ENCODE measurements at regions not wholly inside any gene's neighbourhood (a gene's known extent, or its start where the extent isn't known, plus 50 kb on each side); places are given as distances from the start of the nearest gene placed in this dataset.

DNA sequence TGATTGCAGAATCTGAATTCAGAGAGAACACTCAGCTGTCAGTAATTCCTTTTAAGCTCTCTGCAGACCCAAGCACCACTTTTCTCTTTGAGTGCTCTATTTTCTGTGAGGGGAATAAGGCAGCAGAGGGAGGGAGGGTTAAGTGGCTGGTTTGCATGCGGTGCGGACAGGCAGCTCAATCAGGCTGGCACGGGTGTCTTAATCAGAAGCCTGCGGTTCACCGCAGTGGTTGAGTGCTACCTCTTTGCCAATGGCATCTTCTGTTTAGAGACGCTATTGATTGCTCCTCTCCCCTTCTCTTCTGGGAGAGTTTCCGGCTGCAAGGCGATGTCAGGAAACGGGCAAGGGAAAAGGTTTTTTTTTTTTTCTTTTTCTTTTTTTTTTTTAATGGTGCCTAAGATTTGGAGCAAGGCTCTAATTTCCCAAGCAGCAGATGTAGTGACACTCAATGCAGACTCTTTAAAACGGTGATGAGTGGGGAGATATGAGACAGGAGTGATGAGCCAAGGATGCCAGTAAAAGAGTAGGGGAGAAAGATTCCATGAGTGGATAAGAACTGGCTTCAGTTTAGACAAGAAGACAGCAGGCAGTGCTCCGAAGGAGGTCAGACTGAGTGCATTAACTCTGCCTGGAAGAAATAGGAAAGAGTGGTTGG lies 533.7 kb upstream of the SEL1L start:
- DNase-seq: no peak

DNA sequence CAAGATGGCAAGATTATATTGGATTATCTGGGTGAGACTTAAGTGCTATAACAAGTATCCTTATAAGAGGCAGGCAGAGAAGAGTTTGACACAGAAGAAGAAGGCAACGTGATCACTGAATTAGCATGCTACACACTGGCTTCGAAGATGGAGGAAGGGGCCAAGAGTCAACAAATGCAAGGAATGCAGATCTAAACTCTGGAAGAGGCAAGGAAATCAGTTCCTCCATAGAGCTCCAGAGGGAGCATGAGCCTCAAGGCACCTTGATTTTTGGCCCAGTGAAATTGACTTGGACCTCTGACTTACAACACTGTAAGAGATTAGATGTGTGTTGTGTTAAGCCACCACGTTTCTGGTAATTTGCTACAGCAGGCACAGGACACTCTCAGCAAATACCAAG lies 536.4 kb upstream of the SEL1L start:
- DNase-seq: no peak

DNA sequence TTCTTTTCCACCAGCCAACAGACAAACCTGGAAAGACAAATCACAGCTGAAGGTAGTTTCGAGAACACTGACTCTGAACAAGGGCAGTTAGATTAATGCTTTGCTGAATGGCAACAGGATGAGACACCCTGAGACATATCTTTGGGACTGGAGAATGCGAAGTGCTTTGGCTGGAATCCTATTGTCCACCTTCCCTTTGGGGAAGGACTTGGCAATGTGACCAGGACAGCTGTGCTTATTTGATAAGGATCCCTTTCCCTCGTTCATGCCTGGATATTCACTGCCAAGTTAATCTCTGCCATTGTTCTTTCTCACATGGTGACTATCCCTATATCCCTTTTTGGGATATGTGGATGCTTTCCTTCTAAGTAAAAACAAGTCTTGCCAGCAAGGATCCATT lies 537.1 kb upstream of the SEL1L start:
- DNase-seq: no peak

DNA sequence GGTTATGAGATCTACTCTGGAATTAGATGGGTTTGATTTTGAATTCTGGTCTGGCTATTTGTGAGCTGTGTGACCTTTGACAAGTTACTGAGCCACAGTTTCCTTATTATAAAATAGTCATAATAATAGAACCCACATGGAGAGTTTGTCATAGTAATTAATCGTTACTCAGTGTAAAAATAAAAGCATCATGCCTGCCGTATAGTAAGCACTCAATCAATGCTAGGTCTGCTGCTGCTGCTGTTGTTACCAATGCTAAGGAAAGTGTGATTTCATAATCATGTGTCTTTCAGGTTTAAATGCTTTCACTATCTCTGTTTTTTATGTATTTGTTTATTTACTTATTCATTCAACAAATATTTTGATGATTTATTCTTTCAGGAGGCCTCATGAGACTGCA lies 539.9 kb upstream of the SEL1L start:
- DNase-seq: no peak

DNA sequence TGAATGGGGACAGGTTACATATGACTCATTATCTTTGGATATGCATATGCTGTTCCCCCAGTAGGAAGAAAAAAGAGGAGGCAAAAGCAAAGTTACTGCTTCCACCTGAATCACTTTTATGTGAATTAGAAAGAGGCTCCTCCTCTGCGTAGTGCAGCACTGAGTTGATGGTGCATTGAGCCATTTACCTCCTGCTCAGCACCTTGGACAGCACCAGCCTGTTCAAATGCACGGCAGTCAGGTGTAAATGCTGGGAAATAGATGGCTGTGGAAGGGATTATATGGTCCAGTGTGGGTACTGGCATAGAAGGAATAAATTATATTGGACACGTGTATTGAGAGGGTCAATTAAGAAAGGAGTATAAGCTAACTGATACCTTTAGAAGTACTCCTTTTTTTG lies 541.9 kb upstream of the SEL1L start:
- DNase-seq: no peak

DNA sequence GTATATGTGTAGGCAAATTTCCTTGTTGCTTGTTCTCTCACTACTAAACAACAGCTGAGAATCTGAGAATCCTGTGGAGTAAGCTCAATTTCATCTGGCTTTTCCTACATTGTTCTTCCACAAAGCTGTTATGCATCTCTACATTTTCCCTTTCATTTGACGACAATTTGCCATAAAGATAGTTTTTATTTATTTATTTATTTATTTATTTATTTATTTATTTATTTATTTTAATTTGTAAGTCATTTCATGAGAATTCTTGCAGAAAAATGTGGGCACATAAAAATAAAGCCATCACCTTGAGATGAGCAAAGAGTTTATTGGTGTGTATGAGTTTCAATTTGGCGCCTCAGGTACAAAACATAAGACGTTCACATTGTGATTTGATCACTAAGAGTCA lies 545.9 kb upstream of the SEL1L start:
- DNase-seq: no peak

DNA sequence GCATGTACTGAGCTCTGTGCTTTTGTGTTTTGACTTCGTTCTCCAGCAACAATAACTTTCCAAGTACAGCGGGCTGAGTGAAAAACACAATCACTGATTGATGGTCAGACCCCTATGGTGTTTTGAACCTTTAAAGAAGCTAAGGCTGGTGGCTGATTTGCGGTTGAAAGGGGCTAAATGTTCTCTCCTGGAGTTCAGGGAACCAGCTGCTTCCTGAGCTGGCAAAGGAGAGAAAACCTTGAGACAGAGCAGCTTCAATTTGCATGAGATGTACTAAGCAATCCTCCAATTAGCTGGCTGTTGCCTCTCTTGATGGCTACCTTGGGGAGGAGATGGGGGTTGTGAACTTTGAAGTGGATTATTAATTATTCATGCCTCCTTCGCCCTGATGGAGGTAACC lies 546.7 kb upstream of the SEL1L start:
- DNase-seq: no peak

DNA sequence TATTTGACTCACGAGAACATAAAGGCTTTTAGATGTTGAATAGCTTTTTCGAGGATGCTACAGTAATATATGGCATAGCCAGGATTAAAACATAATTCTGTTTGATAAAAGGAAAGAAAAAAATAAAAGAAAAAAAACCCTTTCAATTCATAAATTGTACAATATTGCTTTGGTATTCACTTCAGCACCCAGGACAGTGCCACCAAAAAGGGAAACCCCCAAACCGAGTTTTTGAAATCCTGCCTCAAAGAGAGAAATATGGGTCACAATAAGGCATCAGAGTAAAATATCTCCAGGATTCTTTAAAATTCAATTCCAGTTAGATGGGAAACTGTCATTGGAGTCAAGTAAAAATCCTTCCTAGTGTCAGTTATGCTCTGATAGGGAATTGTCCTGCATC lies 551.2 kb upstream of the SEL1L start:
- no peak for DNase-seq

DNA sequence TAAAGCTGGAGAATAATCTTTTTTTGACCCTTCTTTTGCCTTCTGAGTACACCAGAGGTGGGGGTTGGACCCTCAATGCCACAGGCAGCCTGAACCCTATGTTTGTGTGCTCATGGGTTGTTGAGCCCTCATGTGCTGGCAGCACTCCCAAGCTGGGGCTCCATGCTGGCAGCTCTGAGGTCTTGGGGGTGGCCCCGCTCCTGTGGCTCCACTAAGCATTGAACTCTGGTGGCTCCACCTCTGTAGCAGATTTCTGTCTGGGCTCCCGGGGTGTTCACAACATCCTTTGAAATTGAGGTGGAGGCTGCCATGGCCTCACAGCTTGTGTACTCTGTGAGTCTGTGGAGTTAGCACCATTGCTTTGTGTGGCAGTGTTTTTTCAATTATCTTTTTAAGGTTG lies 557.4 kb upstream of the SEL1L start:
- DNase-seq: no peak

DNA sequence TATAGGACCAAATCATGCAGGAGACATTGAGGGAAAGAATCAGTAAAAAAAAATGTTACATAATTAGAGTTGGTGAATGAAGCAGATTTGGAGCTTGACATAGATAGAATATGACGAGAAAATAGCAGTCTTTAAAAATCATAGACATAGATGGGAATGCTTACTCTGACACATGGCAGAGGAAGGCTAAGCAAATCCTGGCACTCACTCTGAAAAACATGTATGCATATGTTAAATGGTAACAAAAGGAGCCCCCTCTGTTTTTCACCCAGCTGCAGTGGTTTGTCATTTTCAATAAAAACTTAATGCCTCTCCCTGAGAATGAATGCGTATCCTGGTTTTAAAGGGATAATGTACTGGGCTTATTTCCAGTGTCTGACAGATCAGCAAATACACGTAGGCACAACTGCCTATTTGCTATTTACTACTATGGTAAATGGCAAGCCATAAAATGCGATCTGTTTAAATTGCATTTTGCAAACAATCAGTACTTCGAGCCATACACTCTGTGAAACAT lies 561.2 kb upstream of the SEL1L start:
- DNase-seq: no peak

DNA sequence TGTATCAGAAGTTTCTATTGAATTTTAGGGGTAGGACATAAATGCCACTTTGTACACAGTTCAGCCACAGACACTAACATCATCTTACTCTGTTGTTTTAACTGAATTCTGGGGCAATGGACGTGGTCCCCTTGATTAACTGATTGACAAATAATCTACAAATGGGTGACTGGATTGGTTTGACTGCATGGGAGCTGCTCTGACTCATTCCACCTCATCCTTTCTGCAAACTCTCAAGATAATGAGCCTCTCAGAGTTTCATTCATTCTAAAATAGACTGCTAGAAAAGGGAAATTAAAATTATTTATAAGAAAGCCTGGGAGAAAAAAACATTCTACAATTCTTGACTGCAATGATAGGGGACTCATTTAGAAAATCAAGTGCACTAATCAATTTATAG lies 570.4 kb upstream of the SEL1L start:
- no peak for DNase-seq

DNA sequence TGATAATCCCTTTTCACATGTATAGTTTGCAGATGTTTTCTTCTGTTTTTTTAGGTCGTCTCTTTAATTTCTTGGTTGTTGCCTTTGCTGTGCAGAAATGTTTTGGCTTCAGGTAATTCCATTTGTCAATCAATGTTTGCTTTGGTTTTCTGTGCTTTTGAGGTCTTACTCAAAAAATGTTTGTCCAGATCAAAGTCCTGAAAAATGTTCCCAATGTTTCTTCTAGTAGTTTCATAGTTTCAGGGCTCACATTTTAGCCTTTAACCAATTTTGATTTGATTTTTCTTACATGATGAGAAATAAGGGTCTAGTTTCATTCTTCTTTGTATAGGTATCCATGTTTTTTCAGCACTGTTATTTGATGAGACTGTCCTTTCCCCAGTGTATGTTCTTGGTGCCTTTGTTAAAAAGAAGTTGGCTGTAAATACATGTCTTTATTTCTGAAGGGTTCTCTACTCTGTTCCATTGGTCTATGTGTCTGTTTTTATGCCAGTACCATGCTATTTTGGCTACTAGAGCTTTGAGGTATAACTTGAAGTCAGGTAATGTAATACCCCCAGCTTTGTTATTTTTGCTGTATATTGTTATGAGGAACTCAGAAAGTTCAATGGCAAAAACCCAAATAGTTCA lies 578.7 kb upstream of the SEL1L start:
- no peak for DNase-seq

DNA sequence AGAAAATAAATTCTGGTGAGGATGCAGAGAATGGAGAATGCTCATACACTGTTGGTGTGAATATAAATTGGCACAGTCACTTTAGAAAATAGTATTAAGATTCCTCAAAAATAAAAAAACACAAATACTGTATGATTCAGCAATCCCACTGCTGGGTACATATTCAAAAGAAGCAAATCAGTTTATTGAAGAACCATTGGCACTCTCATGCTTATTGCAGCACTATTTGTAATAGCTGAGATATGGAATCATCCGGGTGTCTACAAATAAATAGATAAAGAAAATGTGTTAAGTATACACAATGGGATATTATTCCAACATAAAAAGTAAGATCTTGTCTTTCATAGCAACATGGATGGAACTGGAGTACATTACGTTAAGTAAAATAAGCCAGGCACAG lies 579.4 kb upstream of the SEL1L start:
- no peak for DNase-seq

DNA sequence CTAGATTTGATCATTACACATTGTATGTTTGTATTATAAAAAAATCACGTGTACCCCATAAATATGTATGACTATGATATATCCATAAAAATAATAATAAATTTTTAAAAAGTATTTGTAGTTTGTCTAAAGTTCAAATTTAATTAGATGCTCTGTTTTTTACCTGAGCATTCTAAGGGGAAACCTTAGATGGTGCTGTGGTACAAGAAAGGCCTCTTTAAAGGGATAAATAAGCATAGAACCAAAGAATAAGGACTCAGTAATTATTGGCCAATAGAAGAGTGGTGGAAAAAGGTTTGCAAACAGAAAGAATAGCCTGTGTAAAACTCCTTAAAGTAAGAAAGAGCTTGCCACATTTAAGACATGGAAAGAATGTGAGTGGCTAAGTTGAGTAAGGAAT lies 580.1 kb upstream of the SEL1L start:
- DNase-seq: no peak

DNA sequence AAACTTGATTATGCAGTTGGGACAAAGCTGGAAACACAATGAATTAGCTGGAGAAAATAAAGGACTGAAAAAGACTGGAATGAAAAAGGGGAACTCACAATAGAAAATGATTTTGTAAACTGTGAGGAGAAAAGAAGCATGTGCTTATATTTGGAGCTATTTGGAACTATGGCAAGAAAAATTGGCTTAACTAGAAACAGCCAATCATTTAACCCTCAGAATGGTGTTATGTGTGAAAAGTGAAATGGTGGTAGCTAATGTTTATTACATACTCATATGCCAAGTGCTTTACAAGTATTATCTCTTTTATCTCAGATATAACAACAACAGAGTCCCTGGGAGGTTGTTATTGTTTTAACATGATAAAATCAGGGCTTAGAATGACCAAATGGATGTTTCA lies 583.1 kb upstream of the SEL1L start:
- no peak for DNase-seq

DNA sequence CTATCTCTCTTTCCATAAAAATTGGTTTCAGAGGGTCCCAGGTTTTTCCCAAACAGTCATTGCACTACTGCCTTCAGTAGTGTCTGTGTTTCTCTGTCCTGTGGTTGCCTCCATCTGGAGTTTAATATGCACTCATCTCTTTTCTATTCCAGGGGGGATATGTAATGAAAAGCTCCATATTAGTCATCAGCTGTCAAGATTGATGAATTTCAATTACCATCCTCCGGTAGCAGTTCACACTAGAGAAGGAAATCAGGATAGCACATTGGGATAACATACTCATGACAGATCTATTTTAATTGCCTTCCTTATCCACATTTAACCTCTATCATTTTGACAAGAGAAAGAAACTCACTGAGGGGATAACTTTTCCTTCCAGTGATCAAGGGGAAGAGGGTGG lies 589.0 kb upstream of the SEL1L start:
- DNase-seq: no peak

DNA sequence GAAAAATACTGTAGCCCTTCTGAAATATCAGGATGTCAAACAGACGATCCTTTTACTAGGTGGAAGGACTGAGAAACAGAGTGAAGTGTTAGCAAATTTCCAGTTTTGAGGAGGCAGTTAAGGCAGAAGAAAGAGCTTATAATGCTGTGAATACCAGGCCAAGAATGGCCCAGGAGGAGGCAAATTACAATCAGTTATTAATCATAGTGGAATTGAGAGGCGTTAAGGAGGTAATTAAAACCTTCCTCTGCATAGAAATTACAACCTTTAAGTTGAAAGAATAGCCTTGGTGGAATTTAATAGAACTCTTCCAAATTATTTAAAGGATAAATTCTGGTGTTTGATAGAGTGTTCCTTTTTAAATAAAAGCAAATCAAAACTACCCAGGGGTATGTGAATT lies 590.9 kb upstream of the SEL1L start:
- DNase-seq: no peak

DNA sequence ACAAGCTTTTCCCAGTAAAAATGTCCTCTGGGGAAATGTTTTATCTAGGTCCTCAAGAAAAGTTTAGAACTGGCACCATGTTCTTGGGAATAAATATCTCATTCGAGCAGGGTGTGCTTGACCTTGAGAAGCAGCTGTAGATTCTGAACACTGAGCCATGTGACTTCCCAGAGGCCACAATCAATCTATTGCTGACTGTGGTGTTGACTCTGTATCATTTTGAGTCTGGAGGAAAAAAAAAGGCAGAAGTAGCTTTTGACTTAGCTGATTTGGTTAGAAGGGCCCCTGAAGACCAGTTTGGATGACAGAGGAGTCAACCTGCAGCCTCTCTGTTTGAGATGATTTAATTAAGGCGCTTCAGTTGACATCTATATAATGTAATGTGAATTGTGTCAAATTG lies 592.4 kb upstream of the SEL1L start:
- DNase-seq: no peak

DNA sequence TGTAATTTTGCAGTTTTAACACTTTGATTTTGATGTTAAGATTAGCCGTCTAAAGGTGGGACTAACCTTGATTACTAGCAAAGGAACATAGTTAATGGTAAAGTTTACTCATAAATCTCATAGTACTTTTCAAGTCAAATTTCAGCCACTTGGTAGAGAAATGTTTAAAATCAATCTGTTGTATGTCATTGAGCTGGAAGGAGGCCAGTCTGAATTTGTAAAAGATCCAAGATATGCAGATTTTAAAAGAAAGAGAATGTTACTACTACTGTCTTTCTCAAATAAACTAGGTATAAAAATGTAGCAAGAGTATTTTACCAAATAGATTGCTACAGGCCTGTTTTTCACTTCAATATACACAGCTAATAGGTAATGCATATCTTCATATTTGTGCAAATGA lies 600.8 kb upstream of the SEL1L start:
- DNase-seq: no peak

DNA sequence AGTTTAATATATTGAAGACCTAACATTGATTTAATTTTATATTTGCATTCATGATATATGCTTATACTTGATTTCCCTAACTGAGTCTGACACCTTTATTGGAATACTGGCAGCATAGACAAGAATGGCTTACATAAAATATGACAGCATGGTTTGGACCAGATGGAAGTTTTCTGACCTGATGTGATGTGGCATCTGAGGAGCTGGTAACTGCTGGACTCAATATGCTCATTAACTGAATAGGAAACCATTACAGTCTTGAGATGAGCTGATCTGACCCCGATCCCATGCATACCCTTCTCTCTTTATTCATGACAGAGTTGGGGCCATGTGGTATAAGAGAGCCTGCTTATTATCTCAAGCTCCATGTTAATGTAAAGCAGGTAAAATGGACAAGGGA lies 604.8 kb upstream of the SEL1L start:
- DNase-seq: no peak

DNA sequence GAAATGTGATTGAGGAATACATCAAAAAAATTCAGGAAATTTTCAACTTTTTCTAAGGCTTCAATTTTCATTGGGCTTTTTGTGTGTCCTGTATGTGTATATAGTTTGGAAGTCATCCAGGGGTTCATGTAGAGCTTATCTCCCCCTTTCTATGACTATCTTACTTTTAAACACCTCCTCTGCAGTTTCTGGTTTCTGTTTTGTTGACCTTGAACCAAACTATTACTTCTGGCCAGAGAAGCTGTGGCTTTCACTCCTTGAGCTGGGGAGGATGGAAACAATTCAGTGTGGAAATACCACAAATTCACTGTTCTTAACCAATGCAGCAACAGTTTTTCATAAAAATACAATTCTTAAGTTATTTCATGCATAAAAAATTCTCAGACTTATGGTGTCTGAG lies 613.2 kb upstream of the SEL1L start:
- no peak for DNase-seq

DNA sequence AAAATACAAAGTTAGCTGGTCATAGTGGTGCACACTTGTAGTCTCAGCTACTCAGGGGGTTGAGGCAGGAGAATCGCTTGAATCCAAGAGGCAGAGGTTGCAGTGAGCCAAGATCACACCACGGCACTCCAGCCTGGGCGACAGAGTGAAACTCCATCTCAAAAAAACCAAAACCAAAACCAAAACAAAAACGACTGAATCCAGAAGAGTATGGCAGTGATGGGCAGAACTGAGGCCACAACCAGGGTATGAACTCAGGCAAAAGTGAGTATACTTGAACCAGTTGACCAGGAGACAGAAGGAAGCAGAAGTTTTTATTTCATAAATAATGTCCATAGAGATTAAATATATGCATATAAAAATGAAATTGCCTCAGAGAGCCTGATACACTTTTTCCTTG lies 620.0 kb upstream of the SEL1L start:
- DNase-seq: no peak

DNA sequence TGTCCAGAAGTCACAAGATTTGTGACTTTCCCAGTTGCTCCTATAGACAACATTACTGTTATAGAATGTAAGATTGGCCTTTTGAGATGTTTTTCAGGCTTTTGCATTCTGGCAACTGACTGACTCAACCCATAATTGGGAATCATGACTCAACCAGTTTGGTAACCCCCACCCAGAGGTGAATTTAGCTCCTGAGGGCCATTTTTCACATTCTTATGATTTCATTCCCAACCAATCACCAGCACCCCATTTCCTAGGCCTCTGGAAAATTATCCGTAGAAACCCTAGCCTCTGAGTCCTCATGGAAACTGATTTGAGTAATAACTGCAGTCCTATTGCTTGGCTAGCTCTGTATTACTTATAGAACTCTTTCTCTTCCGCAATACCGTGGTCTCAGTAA lies 626.0 kb upstream of the SEL1L start:
- DNase-seq: no peak

DNA sequence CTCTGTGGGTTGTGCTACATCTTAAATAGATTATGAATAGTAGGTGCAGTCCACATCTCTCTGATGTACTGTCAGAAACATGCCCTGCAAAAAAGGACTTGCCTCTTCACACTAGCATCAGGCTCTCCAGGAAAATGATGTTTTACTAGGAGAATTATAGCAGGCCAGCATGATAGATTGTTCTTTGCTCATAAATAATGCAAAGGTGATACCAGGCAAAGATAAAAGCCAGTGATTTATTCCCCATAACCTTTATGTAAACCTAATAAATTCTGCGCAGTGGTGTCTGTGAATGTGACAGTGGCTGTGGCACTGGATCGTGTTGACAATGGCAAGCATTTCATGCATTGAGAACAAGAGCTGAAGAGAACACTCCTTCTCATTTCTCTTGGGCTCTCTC lies 646.5 kb upstream of the SEL1L start:
- no peak for DNase-seq

DNA sequence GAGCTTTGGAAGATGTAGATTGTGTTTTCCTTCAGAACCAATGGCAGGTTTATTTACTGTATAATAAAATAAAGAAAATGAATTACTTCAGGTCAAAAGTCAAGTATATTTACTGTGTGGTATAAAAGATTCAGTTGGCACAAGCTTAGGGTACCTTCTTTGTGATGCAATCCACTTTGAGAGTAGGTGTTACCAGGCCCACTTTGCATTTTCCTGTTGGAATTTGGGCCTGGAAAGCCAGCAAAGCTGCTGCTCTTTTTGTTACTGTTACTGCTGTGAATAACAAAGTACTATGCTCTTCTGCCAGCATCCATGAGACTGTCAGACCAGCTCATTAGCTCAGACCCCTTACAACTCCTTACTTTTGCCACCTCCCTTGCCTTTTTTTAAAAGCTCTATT lies 649.0 kb upstream of the SEL1L start:
- DNase-seq: no peak

Data from NCI-H774 (cell line).